ENCODE measurements at regions not wholly inside any gene's neighbourhood (a gene's known extent, or its start where the extent isn't known, plus 50 kb on each side); places are given as distances from the start of the nearest gene placed in this dataset.

- no peak overlapping the region for H3K4ac ChIP-seq (ENCODE audit: low read depth, low read length)
- no peak for DNase-seq
- H3K4me3 ChIP-seq (ENCODE audit: low read length): no peak overlapping the region
- no peak overlapping the region for H3K18ac ChIP-seq (ENCODE audit: low read length)
- H3K4me2 ChIP-seq (ENCODE audit: low read length): no peak overlapping the region
- no peak overlapping the region for H3K27ac ChIP-seq (ENCODE audit: low read depth, low read length)
- no peaks in the 10 kb centered on the region for H3K79me1 ChIP-seq (ENCODE audit: low read length)
- no peak overlapping the region for H4K5ac ChIP-seq (ENCODE audit: low read length)
- no peak overlapping the region for H3K23ac ChIP-seq (ENCODE audit: low read length)
- no peaks in the 10 kb centered on the region for H3K36me3 ChIP-seq (ENCODE audit: control insufficient read depth, insufficient read depth, low read length)
- no peak overlapping the region for H3K9ac ChIP-seq (ENCODE audit: low read length)
- no peak overlapping the region for H3K56ac ChIP-seq (ENCODE audit: low read length)
- H2AK5ac ChIP-seq (ENCODE audit: low read length): no peak overlapping the region
- H3K27me3 ChIP-seq (ENCODE audit: insufficient read depth, low read length, poor library complexity): no peaks in the 10 kb centered on the region
- no peak overlapping the region for H4K8ac ChIP-seq (ENCODE audit: low read depth, low read length)
- no peaks in the 10 kb centered on the region for H3K4me1 ChIP-seq (ENCODE audit: control insufficient read depth, low read depth, low read length)
- H2BK5ac ChIP-seq (ENCODE audit: low read length): no peak overlapping the region
- no peaks in the 10 kb centered on the region for H3K79me2 ChIP-seq (ENCODE audit: control insufficient read depth, insufficient read depth, low read length)
- no peak overlapping the region for H2BK120ac ChIP-seq (ENCODE audit: low read depth, low read length)
- H2BK15ac ChIP-seq (replicated peaks; ENCODE audit: low read depth): no peak overlapping the region
- no CpG with 5 or more reads among the region's 3 CpGs for WGBS (ENCODE audit: extremely low coverage, insufficient coverage, low lambda C conversion rate)
Measured at GRCh38 chr2:217688494-217688893, 314.3 kb downstream of the TNS1 start.

GRCh38 chr2:217687771-217688170, 315.0 kb downstream of the TNS1 start:
- no peak overlapping the region for H3K4ac ChIP-seq (ENCODE audit: low read depth, low read length)
- H3K56ac ChIP-seq (ENCODE audit: low read length): no peak overlapping the region
- H2BK15ac ChIP-seq (replicated peaks; ENCODE audit: low read depth): no peak overlapping the region
- H3K23ac ChIP-seq (ENCODE audit: low read length): no peak overlapping the region
- no peaks in the 10 kb centered on the region for H3K27me3 ChIP-seq (ENCODE audit: insufficient read depth, low read length, poor library complexity)
- no peak for DNase-seq
- H3K79me2 ChIP-seq (ENCODE audit: control insufficient read depth, insufficient read depth, low read length): no peaks in the 10 kb centered on the region
- no peaks in the 10 kb centered on the region for H3K36me3 ChIP-seq (ENCODE audit: control insufficient read depth, insufficient read depth, low read length)
- no peak overlapping the region for H3K9ac ChIP-seq (ENCODE audit: low read length)
- H3K79me1 ChIP-seq (ENCODE audit: low read length): no peaks in the 10 kb centered on the region
- no peak overlapping the region for H3K27ac ChIP-seq (ENCODE audit: low read depth, low read length)
- no peak overlapping the region for H3K4me2 ChIP-seq (ENCODE audit: low read length)
- H3K18ac ChIP-seq (ENCODE audit: low read length): no peak overlapping the region
- no peak overlapping the region for H4K8ac ChIP-seq (ENCODE audit: low read depth, low read length)
- H2BK5ac ChIP-seq (ENCODE audit: low read length): no peak overlapping the region
- no peak overlapping the region for H2AK5ac ChIP-seq (ENCODE audit: low read length)
- no peak overlapping the region for H2BK120ac ChIP-seq (ENCODE audit: low read depth, low read length)
- H4K5ac ChIP-seq (ENCODE audit: low read length): no peak overlapping the region
- H3K4me3 ChIP-seq (ENCODE audit: low read length): no peak overlapping the region
- H3K4me1 ChIP-seq (ENCODE audit: control insufficient read depth, low read depth, low read length): no peaks in the 10 kb centered on the region
- no CpG with 5 or more reads among the region's 6 CpGs for WGBS (ENCODE audit: extremely low coverage, insufficient coverage, low lambda C conversion rate)

GRCh38 chr2:217685255-217685605, 317.6 kb downstream of the TNS1 start:
- H2BK120ac ChIP-seq (ENCODE audit: low read depth, low read length): no peak overlapping the region
- no peaks in the 10 kb centered on the region for H3K27me3 ChIP-seq (ENCODE audit: insufficient read depth, low read length, poor library complexity)
- no peak overlapping the region for H3K56ac ChIP-seq (ENCODE audit: low read length)
- H3K4me1 ChIP-seq (ENCODE audit: control insufficient read depth, low read depth, low read length): no peaks in the 10 kb centered on the region
- DNase-seq: peak; percentile 91
- no peaks in the 10 kb centered on the region for H3K36me3 ChIP-seq (ENCODE audit: control insufficient read depth, insufficient read depth, low read length)
- no peak overlapping the region for H3K9ac ChIP-seq (ENCODE audit: low read length)
- no CpG with 5 or more reads among the region's 4 CpGs for WGBS (ENCODE audit: extremely low coverage, insufficient coverage, low lambda C conversion rate)
- no peak overlapping the region for H3K4me2 ChIP-seq (ENCODE audit: low read length)
- H2BK5ac ChIP-seq (ENCODE audit: low read length): no peak overlapping the region
- no peak overlapping the region for H4K5ac ChIP-seq (ENCODE audit: low read length)
- no peaks in the 10 kb centered on the region for H3K79me1 ChIP-seq (ENCODE audit: low read length)
- H2AK5ac ChIP-seq (ENCODE audit: low read length): no peak overlapping the region
- no peak overlapping the region for H3K27ac ChIP-seq (ENCODE audit: low read depth, low read length)
- no peak overlapping the region for H2BK15ac ChIP-seq (replicated peaks; ENCODE audit: low read depth)
- no peak overlapping the region for H3K4ac ChIP-seq (ENCODE audit: low read depth, low read length)
- no peak overlapping the region for H3K18ac ChIP-seq (ENCODE audit: low read length)
- H3K23ac ChIP-seq (ENCODE audit: low read length): no peak overlapping the region
- H4K8ac ChIP-seq (ENCODE audit: low read depth, low read length): no peak overlapping the region
- H3K79me2 ChIP-seq (ENCODE audit: control insufficient read depth, insufficient read depth, low read length): no peaks in the 10 kb centered on the region
- no peak overlapping the region for H3K4me3 ChIP-seq (ENCODE audit: low read length)

GRCh38 chr2:217684431-217685254, 318.2 kb downstream of the TNS1 start:
- no peak overlapping the region for H3K18ac ChIP-seq (ENCODE audit: low read length)
- H2AK5ac ChIP-seq (ENCODE audit: low read length): no peak overlapping the region
- H2BK5ac ChIP-seq (ENCODE audit: low read length): no peak overlapping the region
- H3K79me2 ChIP-seq (ENCODE audit: control insufficient read depth, insufficient read depth, low read length): no peaks in the 10 kb centered on the region
- H3K4me2 ChIP-seq (ENCODE audit: low read length): no peak overlapping the region
- no peaks in the 10 kb centered on the region for H3K4me1 ChIP-seq (ENCODE audit: control insufficient read depth, low read depth, low read length)
- H3K27ac ChIP-seq (ENCODE audit: low read depth, low read length): no peak overlapping the region
- H3K4me3 ChIP-seq (ENCODE audit: low read length): no peak overlapping the region
- no peak overlapping the region for H4K5ac ChIP-seq (ENCODE audit: low read length)
- no peaks in the 10 kb centered on the region for H3K79me1 ChIP-seq (ENCODE audit: low read length)
- no peak overlapping the region for H3K23ac ChIP-seq (ENCODE audit: low read length)
- no peak overlapping the region for H3K56ac ChIP-seq (ENCODE audit: low read length)
- H3K4ac ChIP-seq (ENCODE audit: low read depth, low read length): no peak overlapping the region
- H2BK120ac ChIP-seq (ENCODE audit: low read depth, low read length): no peak overlapping the region
- WGBS (ENCODE audit: extremely low coverage, insufficient coverage, low lambda C conversion rate): no CpG with 5 or more reads among the region's 3 CpGs
- no peak overlapping the region for H3K9ac ChIP-seq (ENCODE audit: low read length)
- DNase-seq: peak; percentile 56
- H3K36me3 ChIP-seq (ENCODE audit: control insufficient read depth, insufficient read depth, low read length): no peaks in the 10 kb centered on the region
- no peaks in the 10 kb centered on the region for H3K27me3 ChIP-seq (ENCODE audit: insufficient read depth, low read length, poor library complexity)
- H4K8ac ChIP-seq (ENCODE audit: low read depth, low read length): no peak overlapping the region
- H2BK15ac ChIP-seq (replicated peaks; ENCODE audit: low read depth): no peak overlapping the region

- Histone ChIP-seq H3K4ac (ENCODE audit: low read depth, low read length) (no peak overlapping the region), H2BK120ac (ENCODE audit: low read depth, low read length) (no peak overlapping the region), H3K27me3 (ENCODE audit: insufficient read depth, low read length, poor library complexity) (no peaks in the 10 kb centered on the region), H3K79me2 (ENCODE audit: control insufficient read depth, insufficient read depth, low read length) (no peaks in the 10 kb centered on the region), H3K36me3 (ENCODE audit: control insufficient read depth, insufficient read depth, low read length) (no peaks in the 10 kb centered on the region), H3K79me1 (ENCODE audit: low read length) (no peaks in the 10 kb centered on the region), H2AK5ac (ENCODE audit: low read length) (no peak overlapping the region), H2BK5ac (ENCODE audit: low read length) (no peak overlapping the region), H3K18ac (ENCODE audit: low read length) (no peak overlapping the region), H3K23ac (ENCODE audit: low read length) (no peak overlapping the region), H2BK15ac (replicated peaks; ENCODE audit: low read depth) (no peak overlapping the region), H3K27ac (ENCODE audit: low read depth, low read length) (no peak overlapping the region), H3K9ac (ENCODE audit: low read length) (no peak overlapping the region), H3K4me1 (ENCODE audit: control insufficient read depth, low read depth, low read length) (no peaks in the 10 kb centered on the region), H3K4me2 (ENCODE audit: low read length) (no peak overlapping the region), H4K5ac (ENCODE audit: low read length) (no peak overlapping the region), H3K4me3 (ENCODE audit: low read length) (no peak overlapping the region), H3K56ac (ENCODE audit: low read length) (no peak overlapping the region), H4K8ac (ENCODE audit: low read depth, low read length) (no peak overlapping the region)
- no CpG with 5 or more reads among the region's 1 CpG for WGBS (ENCODE audit: extremely low coverage, insufficient coverage, low lambda C conversion rate)
- no peak for DNase-seq
Measured at GRCh38 chr2:217683106-217683870, 319.5 kb downstream of the TNS1 start.
